Type B pancreatic cell (in vitro differentiated cells): ENCODE measurements at regions not wholly inside any gene's neighbourhood (a gene's known extent, or its start where the extent isn't known, plus 50 kb on each side); places are given as distances from the start of the nearest gene placed in this dataset.

Experiments used
- DNase-seq: peaks from one replicate; pipeline ENCODE4 v3.0.0; 2021; ENCODE audit warnings: mixed read lengths; ENCODE audit not compliant: unreplicated experiment; ENCODE audit errors: extremely low spot score
- H3K27ac Mint-ChIP-seq: 2 replicates; pipeline ENCODE4 v1.8.0; 2021; ENCODE audit warnings: mild to moderate bottlenecking, mixed read lengths
- H3K27me3 Mint-ChIP-seq: 2 replicates; pipeline ENCODE4 v1.8.0; 2021; ENCODE audit warnings: mixed read lengths
- H3K36me3 Mint-ChIP-seq: 2 replicates; pipeline ENCODE4 v1.8.0; 2021; ENCODE audit warnings: mixed read lengths
- H3K4me1 Mint-ChIP-seq: one replicate; pipeline ENCODE4 v1.8.0; 2021; ENCODE audit warnings: mixed read lengths; ENCODE audit not compliant: unreplicated experiment
- H3K4me3 Mint-ChIP-seq: 2 replicates; pipeline ENCODE4 v1.8.0; 2021; ENCODE audit warnings: mild to moderate bottlenecking, mixed read lengths
- H3K9me3 Mint-ChIP-seq: 2 replicates; pipeline ENCODE4 v1.8.0; 2021; ENCODE audit warnings: mixed read lengths
- TF ChIP-seq, protein P1 (sequence below): fragments of 200-600 bp; sonication (generic); conservative IDR thresholded peaks from 2 replicates; pipeline ENCODE4 v1.5.0; 2021; ENCODE audit warnings: antibody characterized with exemption, mild to moderate bottlenecking

DNA sequence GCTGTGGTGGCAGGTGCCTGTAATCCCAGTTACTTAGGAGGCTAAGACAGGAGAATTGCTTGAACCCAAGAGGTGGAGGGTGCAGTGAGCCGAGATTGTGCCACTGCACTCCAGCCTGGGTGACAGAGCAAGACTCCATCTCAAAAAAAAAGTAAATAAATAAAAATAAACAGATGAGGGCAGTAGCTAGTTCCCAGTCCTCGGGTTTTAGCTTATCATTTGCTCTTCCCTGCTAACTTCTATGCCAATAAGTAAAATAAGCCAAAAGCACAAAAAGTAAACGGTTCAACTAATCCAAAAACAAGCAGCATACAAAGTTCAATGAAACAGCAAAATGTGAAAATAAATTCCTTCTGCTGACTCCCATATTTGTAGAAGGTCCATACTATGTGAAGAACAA, 133.0 kb upstream of the TMCC3 start:
- H3K36me3 Mint-ChIP-seq = no peaks in the 10 kb centered on the region
- no peak for DNase-seq
- H3K4me1 Mint-ChIP-seq = peaks cover 6% of the 10 kb centered on the region
- H3K4me3 Mint-ChIP-seq = no peak overlapping the region
- H3K27me3 Mint-ChIP-seq = peaks cover 58% of the 10 kb centered on the region
- H3K9me3 Mint-ChIP-seq = no peaks in the 10 kb centered on the region
- TF ChIP-seq, protein P1, sequence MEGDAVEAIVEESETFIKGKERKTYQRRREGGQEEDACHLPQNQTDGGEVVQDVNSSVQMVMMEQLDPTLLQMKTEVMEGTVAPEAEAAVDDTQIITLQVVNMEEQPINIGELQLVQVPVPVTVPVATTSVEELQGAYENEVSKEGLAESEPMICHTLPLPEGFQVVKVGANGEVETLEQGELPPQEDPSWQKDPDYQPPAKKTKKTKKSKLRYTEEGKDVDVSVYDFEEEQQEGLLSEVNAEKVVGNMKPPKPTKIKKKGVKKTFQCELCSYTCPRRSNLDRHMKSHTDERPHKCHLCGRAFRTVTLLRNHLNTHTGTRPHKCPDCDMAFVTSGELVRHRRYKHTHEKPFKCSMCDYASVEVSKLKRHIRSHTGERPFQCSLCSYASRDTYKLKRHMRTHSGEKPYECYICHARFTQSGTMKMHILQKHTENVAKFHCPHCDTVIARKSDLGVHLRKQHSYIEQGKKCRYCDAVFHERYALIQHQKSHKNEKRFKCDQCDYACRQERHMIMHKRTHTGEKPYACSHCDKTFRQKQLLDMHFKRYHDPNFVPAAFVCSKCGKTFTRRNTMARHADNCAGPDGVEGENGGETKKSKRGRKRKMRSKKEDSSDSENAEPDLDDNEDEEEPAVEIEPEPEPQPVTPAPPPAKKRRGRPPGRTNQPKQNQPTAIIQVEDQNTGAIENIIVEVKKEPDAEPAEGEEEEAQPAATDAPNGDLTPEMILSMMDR = no peak
- H3K27ac Mint-ChIP-seq = no peak overlapping the region

DNA sequence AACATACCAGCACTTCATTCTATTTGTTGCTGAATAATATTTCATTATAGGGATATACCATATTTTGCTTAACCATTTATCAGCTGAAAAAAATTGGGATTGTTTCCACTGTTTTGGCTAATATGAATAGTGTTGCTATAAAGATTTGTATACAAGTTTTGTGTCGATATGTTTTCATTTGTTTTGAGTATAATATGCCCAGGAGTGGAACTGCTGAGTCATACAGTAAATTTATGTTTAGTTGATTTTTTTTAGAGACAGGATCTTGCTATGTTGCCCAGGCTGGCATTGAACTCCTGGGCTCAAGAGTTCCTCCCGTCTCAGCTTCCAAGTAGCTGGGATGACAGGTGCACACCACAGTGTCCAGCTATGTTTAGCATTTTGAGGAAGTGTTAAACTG, 131.5 kb upstream of the TMCC3 start:
- H3K4me1 Mint-ChIP-seq = peaks cover 6% of the 10 kb centered on the region
- H3K36me3 Mint-ChIP-seq = no peaks in the 10 kb centered on the region
- TF ChIP-seq, protein P1 = no peak
- H3K27me3 Mint-ChIP-seq = peaks cover 63% of the 10 kb centered on the region
- H3K4me3 Mint-ChIP-seq = no peak overlapping the region
- no peaks in the 10 kb centered on the region for H3K9me3 Mint-ChIP-seq
- DNase-seq = no peak
- H3K27ac Mint-ChIP-seq = no peak overlapping the region

DNA sequence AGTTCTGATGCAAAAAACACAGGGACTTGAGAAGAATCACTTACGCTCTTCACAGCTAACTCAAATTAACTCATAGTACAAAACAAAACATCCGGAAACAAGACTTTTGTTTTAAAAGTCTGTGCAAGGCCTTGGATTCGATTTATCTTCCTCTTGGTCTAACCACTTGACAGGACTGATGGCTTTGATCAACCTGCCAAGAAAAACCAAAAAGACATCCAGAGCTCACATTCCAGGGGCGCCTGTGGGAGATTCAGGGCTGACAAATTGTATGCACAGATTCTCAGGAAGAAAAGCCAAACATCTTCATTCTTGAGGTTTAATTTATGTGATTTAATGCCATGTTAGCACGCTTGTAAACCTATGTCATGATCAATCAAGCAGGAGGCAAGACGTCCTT, 129.1 kb upstream of the TMCC3 start:
- H3K4me3 Mint-ChIP-seq = no peak overlapping the region
- DNase-seq = no peak
- no peak overlapping the region for H3K27ac Mint-ChIP-seq
- TF ChIP-seq, protein P1 = no peak
- peaks cover 73% of the 10 kb centered on the region for H3K27me3 Mint-ChIP-seq
- peaks cover 6% of the 10 kb centered on the region for H3K4me1 Mint-ChIP-seq
- no peaks in the 10 kb centered on the region for H3K36me3 Mint-ChIP-seq
- no peaks in the 10 kb centered on the region for H3K9me3 Mint-ChIP-seq

DNA sequence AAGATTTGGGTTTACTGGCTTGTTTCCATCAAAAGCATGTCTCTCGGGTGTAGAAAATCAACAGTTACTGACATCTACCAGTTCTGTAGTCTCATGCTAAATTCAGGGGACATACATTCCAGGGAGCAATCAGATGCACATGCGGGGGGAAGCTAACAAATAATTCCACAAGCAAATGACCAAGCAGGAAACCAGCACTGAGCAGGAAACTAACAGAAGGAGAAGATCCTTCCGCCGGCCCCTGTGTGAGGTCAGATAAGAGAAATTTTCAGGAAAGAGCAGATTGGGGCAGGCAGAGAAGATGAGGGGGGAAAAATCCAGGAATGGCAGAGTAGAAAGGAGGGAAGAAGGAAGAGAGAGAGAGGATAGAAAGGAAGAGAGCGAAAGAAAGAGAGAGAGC, 127.6 kb upstream of the TMCC3 start:
- no peaks in the 10 kb centered on the region for H3K9me3 Mint-ChIP-seq
- peaks cover 65% of the 10 kb centered on the region for H3K27me3 Mint-ChIP-seq
- no peak overlapping the region for H3K27ac Mint-ChIP-seq
- no peak overlapping the region for H3K4me3 Mint-ChIP-seq
- no peaks in the 10 kb centered on the region for H3K36me3 Mint-ChIP-seq
- H3K4me1 Mint-ChIP-seq = peaks cover 6% of the 10 kb centered on the region
- TF ChIP-seq, protein P1 = no peak
- DNase-seq = no peak

DNA sequence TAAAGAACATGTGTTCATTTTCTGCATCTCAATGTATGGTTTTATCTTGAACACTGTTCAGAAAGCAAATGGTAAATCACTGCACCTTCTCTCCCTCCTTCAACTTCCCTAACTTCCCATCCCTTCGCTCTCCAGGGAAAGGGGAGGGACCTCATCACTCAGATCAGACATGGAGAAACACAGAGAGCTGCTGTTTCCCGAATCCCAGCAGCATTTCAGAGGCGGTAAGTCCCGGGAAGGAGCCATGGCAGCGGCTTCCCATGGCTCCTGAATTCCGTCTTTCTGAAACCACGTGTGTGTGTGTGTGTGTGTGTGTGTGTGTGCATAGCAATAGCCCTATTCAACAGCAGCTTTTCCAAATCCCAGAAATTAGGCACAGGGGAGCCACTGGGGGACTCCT, 125.4 kb upstream of the TMCC3 start:
- Mint-ChIP-seq H3K4me3 (no peak overlapping the region), H3K27ac (no peak overlapping the region), H3K4me1 (peaks cover 6% of the 10 kb centered on the region), H3K9me3 (no peaks in the 10 kb centered on the region), H3K36me3 (no peaks in the 10 kb centered on the region), H3K27me3 (peaks cover 66% of the 10 kb centered on the region)
- no peak for DNase-seq
- TF ChIP-seq, protein P1 = no peak

DNA sequence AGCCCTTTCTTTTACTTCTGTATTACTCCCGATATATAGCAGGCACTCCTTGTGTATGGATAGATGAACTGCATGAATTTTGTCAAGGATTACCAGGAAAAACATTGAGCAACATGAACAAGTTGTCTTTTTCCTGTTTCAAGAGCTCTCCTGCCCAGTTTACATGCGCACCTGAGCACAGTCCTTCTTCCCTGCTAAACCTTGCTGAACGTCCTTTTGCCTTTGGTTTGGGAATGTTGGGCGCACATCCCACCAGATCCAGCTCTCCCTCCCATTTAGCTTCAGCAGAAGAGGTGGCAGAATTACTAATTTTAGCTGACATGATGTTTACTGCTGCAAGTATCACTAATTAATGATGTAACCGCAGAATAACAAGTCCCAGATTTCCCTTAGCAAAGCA, 121.4 kb upstream of the TMCC3 start:
- DNase-seq = no peak
- H3K9me3 Mint-ChIP-seq = no peaks in the 10 kb centered on the region
- H3K4me3 Mint-ChIP-seq = no peak overlapping the region
- TF ChIP-seq, protein P1 = no peak
- peaks cover 18% of the 10 kb centered on the region for H3K4me1 Mint-ChIP-seq
- H3K27ac Mint-ChIP-seq = no peak overlapping the region
- H3K27me3 Mint-ChIP-seq = peaks cover 70% of the 10 kb centered on the region
- no peaks in the 10 kb centered on the region for H3K36me3 Mint-ChIP-seq
